ENCODE measurements at regions not wholly inside any gene's neighbourhood (a gene's known extent, or its start where the extent isn't known, plus 50 kb on each side); places are given as distances from the start of the nearest gene placed in this dataset.

DNA sequence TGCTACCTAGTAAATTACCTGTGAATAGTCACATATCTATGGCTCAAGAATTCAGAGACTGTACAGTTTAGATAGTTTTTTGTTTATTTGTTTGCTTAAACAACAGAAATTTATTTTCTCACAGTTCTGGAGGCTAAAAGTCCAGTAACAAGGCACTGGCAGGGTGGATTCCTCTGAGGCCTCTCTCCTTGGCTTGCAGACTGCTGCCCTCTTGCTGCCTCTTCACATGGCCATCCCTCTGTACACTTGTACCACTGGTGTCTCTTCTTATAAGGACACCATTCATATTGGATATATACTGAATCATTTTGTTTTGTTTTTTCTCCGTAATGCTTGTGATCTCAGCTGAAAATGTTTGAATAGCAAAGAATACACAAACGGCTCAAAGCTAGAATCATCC, 56.4 kb upstream of the MIR17HG start:
- TF ChIP-seq HDAC2 (IDR thresholded peaks at IDR 0.05) (no peak), CBX2 (IDR thresholded peaks at IDR 0.05; ENCODE audit: borderline replicate concordance, low read depth) (no peak), NR3C1 (IDR thresholded peaks at IDR 0.05) (no peak), EP300 (IDR thresholded peaks at IDR 0.05) (no peak), MYC (IDR thresholded peaks at IDR 0.05; ENCODE audit: borderline replicate concordance, low read length) (no peak), RAD21 (conservative IDR thresholded peaks at IDR 0.05 in 1 of 2, IDR thresholded peaks at IDR 0.05 in 1 of 2) (no peak)
- TF ChIP-seq, protein P1, sequence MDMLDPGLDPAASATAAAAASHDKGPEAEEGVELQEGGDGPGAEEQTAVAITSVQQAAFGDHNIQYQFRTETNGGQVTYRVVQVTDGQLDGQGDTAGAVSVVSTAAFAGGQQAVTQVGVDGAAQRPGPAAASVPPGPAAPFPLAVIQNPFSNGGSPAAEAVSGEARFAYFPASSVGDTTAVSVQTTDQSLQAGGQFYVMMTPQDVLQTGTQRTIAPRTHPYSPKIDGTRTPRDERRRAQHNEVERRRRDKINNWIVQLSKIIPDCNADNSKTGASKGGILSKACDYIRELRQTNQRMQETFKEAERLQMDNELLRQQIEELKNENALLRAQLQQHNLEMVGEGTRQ (IDR thresholded peaks at IDR 0.05) = no peak
- TF ChIP-seq, protein P2, sequence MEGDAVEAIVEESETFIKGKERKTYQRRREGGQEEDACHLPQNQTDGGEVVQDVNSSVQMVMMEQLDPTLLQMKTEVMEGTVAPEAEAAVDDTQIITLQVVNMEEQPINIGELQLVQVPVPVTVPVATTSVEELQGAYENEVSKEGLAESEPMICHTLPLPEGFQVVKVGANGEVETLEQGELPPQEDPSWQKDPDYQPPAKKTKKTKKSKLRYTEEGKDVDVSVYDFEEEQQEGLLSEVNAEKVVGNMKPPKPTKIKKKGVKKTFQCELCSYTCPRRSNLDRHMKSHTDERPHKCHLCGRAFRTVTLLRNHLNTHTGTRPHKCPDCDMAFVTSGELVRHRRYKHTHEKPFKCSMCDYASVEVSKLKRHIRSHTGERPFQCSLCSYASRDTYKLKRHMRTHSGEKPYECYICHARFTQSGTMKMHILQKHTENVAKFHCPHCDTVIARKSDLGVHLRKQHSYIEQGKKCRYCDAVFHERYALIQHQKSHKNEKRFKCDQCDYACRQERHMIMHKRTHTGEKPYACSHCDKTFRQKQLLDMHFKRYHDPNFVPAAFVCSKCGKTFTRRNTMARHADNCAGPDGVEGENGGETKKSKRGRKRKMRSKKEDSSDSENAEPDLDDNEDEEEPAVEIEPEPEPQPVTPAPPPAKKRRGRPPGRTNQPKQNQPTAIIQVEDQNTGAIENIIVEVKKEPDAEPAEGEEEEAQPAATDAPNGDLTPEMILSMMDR (IDR thresholded peaks at IDR 0.05) = no peak
